GM19324 (cell line): ENCODE measurements at regions not wholly inside any gene's neighbourhood (a gene's known extent, or its start where the extent isn't known, plus 50 kb on each side); places are given as distances from the start of the nearest gene placed in this dataset.

Experiments used
- ATAC-seq: cut with Tn5 transposase; IDR thresholded peaks from one replicate; pipeline ENCODE4 v1.9.1; 2021; ENCODE audit warnings: mild to moderate bottlenecking, moderate library complexity; ENCODE audit not compliant: unreplicated experiment, low FRiP score

GRCh38 chr2:146094185-146094584 lies 1574.3 kb upstream of the ZEB2 start:
- ATAC-seq, result no peak

- ATAC-seq, result no peak
Measured at GRCh38 chr2:146081459-146081858, 1561.5 kb upstream of the ZEB2 start.

- no peak for ATAC-seq
Measured at GRCh38 chr2:146080925-146081324, 1561.0 kb upstream of the ZEB2 start.

- ATAC-seq, result no peak
Measured at GRCh38 chr2:146079216-146079615, 1559.3 kb upstream of the ZEB2 start.

- ATAC-seq, result no peak
Measured at GRCh38 chr2:146077156-146077555, 1557.2 kb upstream of the ZEB2 start.

GRCh38 chr2:146068051-146068450 lies 1548.1 kb upstream of the ZEB2 start:
- no peak for ATAC-seq

- ATAC-seq, result no peak
Measured at GRCh38 chr2:146048141-146048540, 1528.2 kb upstream of the ZEB2 start.

- no peak for ATAC-seq
Measured at GRCh38 chr2:146041274-146041910, 1521.5 kb upstream of the ZEB2 start.

GRCh38 chr2:146040051-146040450 lies 1520.1 kb upstream of the ZEB2 start:
- no peak for ATAC-seq

GRCh38 chr2:146038014-146038413 lies 1518.1 kb upstream of the ZEB2 start:
- ATAC-seq, result no peak

- ATAC-seq, result no peak
Measured at GRCh38 chr2:146037334-146037870, 1517.5 kb upstream of the ZEB2 start.

- ATAC-seq, result no peak
Measured at GRCh38 chr2:146031158-146031557, 1511.2 kb upstream of the ZEB2 start.

GRCh38 chr2:146027156-146027555 lies 1507.2 kb upstream of the ZEB2 start:
- ATAC-seq, result no peak

- ATAC-seq, result no peak
Measured at GRCh38 chr2:146025519-146025918, 1505.6 kb upstream of the ZEB2 start.

GRCh38 chr2:146024212-146024743 lies 1504.4 kb upstream of the ZEB2 start:
- no peak for ATAC-seq

- ATAC-seq, result no peak
Measured at GRCh38 chr2:146004462-146004861, 1484.5 kb upstream of the ZEB2 start.

GRCh38 chr2:146003337-146003736 lies 1483.4 kb upstream of the ZEB2 start:
- ATAC-seq, result no peak

- no peak for ATAC-seq
Measured at GRCh38 chr2:145994910-145995309, 1475.0 kb upstream of the ZEB2 start.

GRCh38 chr2:145992572-145992971 lies 1472.7 kb upstream of the ZEB2 start:
- ATAC-seq, result no peak

GRCh38 chr2:145987793-145988192 lies 1467.9 kb upstream of the ZEB2 start:
- ATAC-seq, result no peak

GRCh38 chr2:145985517-145985916 lies 1465.6 kb upstream of the ZEB2 start:
- ATAC-seq, result no peak

- no peak for ATAC-seq
Measured at GRCh38 chr2:145984580-145984979, 1464.7 kb upstream of the ZEB2 start.
